Panc1 (cell line): ENCODE measurements at regions not wholly inside any gene's neighbourhood (a gene's known extent, or its start where the extent isn't known, plus 50 kb on each side); places are given as distances from the start of the nearest gene placed in this dataset.

Experiments
- CTCF ChIP-seq: fragments of 450-650 bp; IDR thresholded peaks from 2 replicates; pipeline ENCODE4 v1.5.1; 2017; ENCODE audit warnings: mild to moderate bottlenecking
- POLR2AphosphoS5 ChIP-seq: IDR thresholded peaks from 2 replicates; pipeline ENCODE4 v1.6.1; 2012; ENCODE audit warnings: mild to moderate bottlenecking, low read depth, low read length, moderate library complexity
- REST ChIP-seq, 2 experiments: IDR thresholded peaks; 2 replicates each; pipeline ENCODE4 v1.6.1; 2011 to 2012; ENCODE audit warnings: low read depth in 2 of 2, control low read depth in 1 of 2, low read length in 1 of 2, mild to moderate bottlenecking in 1 of 2, moderate library complexity in 1 of 2; ENCODE audit not compliant: insufficient read depth in 1 of 2
- SIN3A ChIP-seq: IDR thresholded peaks from 2 replicates; pipeline ENCODE4 v1.6.1; 2012; ENCODE audit warnings: low read depth, mild to moderate bottlenecking, low read length, moderate library complexity, borderline replicate concordance; ENCODE audit not compliant: insufficient read depth
- TCF7L2 ChIP-seq: IDR thresholded peaks from 2 replicates; pipeline ENCODE4 v1.6.1; 2011; ENCODE audit warnings: mild to moderate bottlenecking, low read depth, low read length, inconsistent platforms

GRCh38 chr13:79791471-79792042 is 310.6 kb downstream of the NDFIP2 start:
- no peak for TF ChIP-seq CTCF
- TF ChIP-seq POLR2AphosphoS5, result no peak
- TF ChIP-seq SIN3A, result no peak
- no peak for TF ChIP-seq TCF7L2
- TF ChIP-seq REST (IDR thresholded peaks at IDR 0.05; ENCODE audit: insufficient read depth in 1 of 2, low read depth in 2 of 2, low read length in 1 of 2), result no peak
